Activated T-helper 2 cell treated with anti-CD3 and anti-CD28 coated beads, Interferon-gamma antibody, Interleukin-2, Interleukin-4, amounts not matched to agents 10 μg/mL and 5 μg/mL and 100 μg/mL, durations not matched to agents 14 hours and 24 hours and 36 hours (primary cell): ENCODE measurements at regions not wholly inside any gene's neighbourhood (a gene's known extent, or its start where the extent isn't known, plus 50 kb on each side); places are given as distances from the start of the nearest gene placed in this dataset.

Experiments
- DNase-seq: peaks from one replicate; pipeline ENCODE4 v3.0.0; 2021; ENCODE audit warnings: low spot score
- H3K27ac Mint-ChIP-seq: one replicate; pipeline ENCODE4 v1.8.0; 2021; ENCODE audit warnings: mixed read lengths
- H3K27me3 Mint-ChIP-seq: one replicate; pipeline ENCODE4 v1.8.0; 2021; ENCODE audit warnings: low read depth, mixed read lengths
- H3K36me3 Mint-ChIP-seq: one replicate; pipeline ENCODE4 v1.8.0; 2021; ENCODE audit warnings: low read depth, mixed read lengths
- H3K4me1 Mint-ChIP-seq: one replicate; pipeline ENCODE4 v1.8.0; 2021; ENCODE audit warnings: low read depth, mixed read lengths
- H3K4me3 Mint-ChIP-seq: one replicate; pipeline ENCODE4 v1.8.0; 2021; ENCODE audit warnings: low read depth, mild to moderate bottlenecking, moderate library complexity, mixed read lengths
- H3K9me3 Mint-ChIP-seq: one replicate; pipeline ENCODE4 v1.8.0; 2021; ENCODE audit warnings: mixed read lengths
- intact Hi-C: fragments of 100-400 bp; cut with micrococcal nuclease; formaldehyde crosslinking; loops from one replicate; pipeline ENCODE4 v1.15.1; 2023

GRCh38 chr6:147621263-147621662, 112.8 kb downstream of the SAMD5 start:
- H3K27ac Mint-ChIP-seq = no peak overlapping the region

GRCh38 chr6:147621961-147622360, 113.5 kb downstream of the SAMD5 start:
- H3K36me3 Mint-ChIP-seq = no peaks in the 10 kb centered on the region
- no peaks in the 10 kb centered on the region for H3K27me3 Mint-ChIP-seq
- no peak overlapping the region for H3K27ac Mint-ChIP-seq
- H3K4me1 Mint-ChIP-seq = no peaks in the 10 kb centered on the region
- no peak overlapping the region for H3K4me3 Mint-ChIP-seq
- peaks cover 3% of the 10 kb centered on the region for H3K9me3 Mint-ChIP-seq
- intact Hi-C loops = no loop called here
- no peak for DNase-seq

More at GRCh38 chr6:147621263-147621662, 112.8 kb downstream of the SAMD5 start:
- Mint-ChIP-seq H3K4me1 (no peaks in the 10 kb centered on the region), H3K36me3 (no peaks in the 10 kb centered on the region), H3K9me3 (peaks cover 3% of the 10 kb centered on the region), H3K27me3 (no peaks in the 10 kb centered on the region), H3K4me3 (no peak overlapping the region)
- no peak for DNase-seq
- intact Hi-C loops = no loop called here

- no peaks in the 10 kb centered on the region for H3K27me3 Mint-ChIP-seq
- no peaks in the 10 kb centered on the region for H3K4me1 Mint-ChIP-seq
- intact Hi-C loops = no loop called here
- no peak overlapping the region for H3K4me3 Mint-ChIP-seq
- DNase-seq = no peak
- no peaks in the 10 kb centered on the region for H3K36me3 Mint-ChIP-seq
- no peak overlapping the region for H3K27ac Mint-ChIP-seq
- peaks cover 3% of the 10 kb centered on the region for H3K9me3 Mint-ChIP-seq
Measured at GRCh38 chr6:147624946-147625515, 116.5 kb downstream of the SAMD5 start.

- H3K36me3 Mint-ChIP-seq = no peaks in the 10 kb centered on the region
- no peak overlapping the region for H3K27ac Mint-ChIP-seq
- peaks cover 3% of the 10 kb centered on the region for H3K9me3 Mint-ChIP-seq
- no peak overlapping the region for H3K4me3 Mint-ChIP-seq
- DNase-seq = no peak
- intact Hi-C loops = no loop called here
- H3K27me3 Mint-ChIP-seq = no peaks in the 10 kb centered on the region
- no peaks in the 10 kb centered on the region for H3K4me1 Mint-ChIP-seq
Measured at GRCh38 chr6:147625946-147626345, 117.5 kb downstream of the SAMD5 start.

GRCh38 chr6:147627411-147627810, 118.9 kb downstream of the SAMD5 start:
- Mint-ChIP-seq H3K4me1 (no peaks in the 10 kb centered on the region), H3K27ac (no peak overlapping the region), H3K4me3 (no peak overlapping the region), H3K9me3 (peaks cover 3% of the 10 kb centered on the region), H3K27me3 (no peaks in the 10 kb centered on the region), H3K36me3 (no peaks in the 10 kb centered on the region)
- DNase-seq = no peak
- intact Hi-C loops = no loop called here

GRCh38 chr6:147633191-147633590, 124.7 kb downstream of the SAMD5 start:
- intact Hi-C loops = no loop called here
- H3K27me3 Mint-ChIP-seq = no peaks in the 10 kb centered on the region
- DNase-seq = no peak

GRCh38 chr6:147637620-147638195, 129.2 kb downstream of the SAMD5 start:
- H3K27ac Mint-ChIP-seq = no peak overlapping the region
- H3K36me3 Mint-ChIP-seq = no peaks in the 10 kb centered on the region
- no peaks in the 10 kb centered on the region for H3K27me3 Mint-ChIP-seq
- intact Hi-C loops = no loop called here
- no peaks in the 10 kb centered on the region for H3K9me3 Mint-ChIP-seq
- no peak for DNase-seq
- H3K4me3 Mint-ChIP-seq = no peak overlapping the region
- H3K4me1 Mint-ChIP-seq = no peaks in the 10 kb centered on the region

More at GRCh38 chr6:147633191-147633590, 124.7 kb downstream of the SAMD5 start:
- Mint-ChIP-seq H3K4me3 (no peak overlapping the region), H3K9me3 (no peaks in the 10 kb centered on the region), H3K36me3 (no peaks in the 10 kb centered on the region), H3K27ac (no peak overlapping the region), H3K4me1 (no peaks in the 10 kb centered on the region)

GRCh38 chr6:147639279-147639678, 130.8 kb downstream of the SAMD5 start:
- intact Hi-C loops = no loop called here
- DNase-seq = no peak
- H3K27ac Mint-ChIP-seq = no peak overlapping the region
- H3K4me1 Mint-ChIP-seq = no peaks in the 10 kb centered on the region
- H3K4me3 Mint-ChIP-seq = no peak overlapping the region
- H3K9me3 Mint-ChIP-seq = no peaks in the 10 kb centered on the region
- H3K36me3 Mint-ChIP-seq = no peaks in the 10 kb centered on the region
- H3K27me3 Mint-ChIP-seq = no peaks in the 10 kb centered on the region

- Mint-ChIP-seq H3K4me3 (no peak overlapping the region), H3K9me3 (no peaks in the 10 kb centered on the region), H3K4me1 (no peaks in the 10 kb centered on the region), H3K27me3 (no peaks in the 10 kb centered on the region), H3K27ac (no peak overlapping the region), H3K36me3 (no peaks in the 10 kb centered on the region)
- DNase-seq = no peak
- intact Hi-C loops = no loop called here
Measured at GRCh38 chr6:147640606-147641005, 132.1 kb downstream of the SAMD5 start.

GRCh38 chr6:147641511-147641910, 133.0 kb downstream of the SAMD5 start:
- no peaks in the 10 kb centered on the region for H3K4me1 Mint-ChIP-seq
- intact Hi-C loops = no loop called here
- no peak overlapping the region for H3K27ac Mint-ChIP-seq
- DNase-seq = no peak
- H3K36me3 Mint-ChIP-seq = no peaks in the 10 kb centered on the region
- no peaks in the 10 kb centered on the region for H3K27me3 Mint-ChIP-seq
- no peak overlapping the region for H3K4me3 Mint-ChIP-seq
- no peaks in the 10 kb centered on the region for H3K9me3 Mint-ChIP-seq

- H3K27me3 Mint-ChIP-seq = no peaks in the 10 kb centered on the region
- H3K27ac Mint-ChIP-seq = no peak overlapping the region
- intact Hi-C loops = no loop called here
- no peak for DNase-seq
- no peaks in the 10 kb centered on the region for H3K36me3 Mint-ChIP-seq
- H3K4me1 Mint-ChIP-seq = no peaks in the 10 kb centered on the region
- H3K4me3 Mint-ChIP-seq = no peak overlapping the region
- no peaks in the 10 kb centered on the region for H3K9me3 Mint-ChIP-seq
Measured at GRCh38 chr6:147642458-147642857, 134.0 kb downstream of the SAMD5 start.

GRCh38 chr6:147643341-147644200, 135.1 kb downstream of the SAMD5 start:
- H3K27me3 Mint-ChIP-seq = no peaks in the 10 kb centered on the region
- no peaks in the 10 kb centered on the region for H3K4me1 Mint-ChIP-seq

GRCh38 chr6:147648916-147649315, 140.4 kb downstream of the SAMD5 start:
- no peaks in the 10 kb centered on the region for H3K36me3 Mint-ChIP-seq
- no peaks in the 10 kb centered on the region for H3K9me3 Mint-ChIP-seq
- intact Hi-C loops = no loop called here
- no peaks in the 10 kb centered on the region for H3K4me1 Mint-ChIP-seq
- no peak overlapping the region for H3K27ac Mint-ChIP-seq
- H3K4me3 Mint-ChIP-seq = no peak overlapping the region
- no peak for DNase-seq
- no peaks in the 10 kb centered on the region for H3K27me3 Mint-ChIP-seq

More at GRCh38 chr6:147643341-147644200, 135.1 kb downstream of the SAMD5 start:
- no peak overlapping the region for H3K4me3 Mint-ChIP-seq
- no peak overlapping the region for H3K27ac Mint-ChIP-seq
- intact Hi-C loops = no loop called here
- no peaks in the 10 kb centered on the region for H3K36me3 Mint-ChIP-seq
- no peaks in the 10 kb centered on the region for H3K9me3 Mint-ChIP-seq
- no peak for DNase-seq
